ENCODE measurements at regions not wholly inside any gene's neighbourhood (a gene's known extent, or its start where the extent isn't known, plus 50 kb on each side); places are given as distances from the start of the nearest gene placed in this dataset.
A peak's percentile ranks its signal among the peaks of the same experiment; 100 is the strongest.
"Not testable (repeated sequence)": the region's sequence is repeated elsewhere in the genome, so short reads cannot be mapped to it uniquely, and the experiment has no call there.

- not testable (repeated sequence) for DNase-seq
Measured at GRCh38 chr5:34331928-34332454, 289.0 kb upstream of the C1QTNF3 start.

- not testable (repeated sequence) for DNase-seq
Measured at GRCh38 chr5:34339408-34340001, 296.5 kb upstream of the C1QTNF3 start.

- not testable (repeated sequence) for DNase-seq
Measured at GRCh38 chr5:34354440-34354839, 301.7 kb upstream of the RAI14 start.

- not testable (repeated sequence) for DNase-seq
Measured at GRCh38 chr5:34371417-34371816, 284.7 kb upstream of the RAI14 start.

GRCh38 chr5:34371817-34372216, 284.3 kb upstream of the RAI14 start:
- DNase-seq, result not testable (repeated sequence)

GRCh38 chr5:34372739-34373138, 283.4 kb upstream of the RAI14 start:
- peak; percentile 2 for DNase-seq

- DNase-seq, result not testable (repeated sequence)
Measured at GRCh38 chr5:34377651-34378050, 278.5 kb upstream of the RAI14 start.

GRCh38 chr5:34378498-34378897, 277.6 kb upstream of the RAI14 start:
- DNase-seq, result not testable (repeated sequence)

GRCh38 chr5:34388754-34389153, 267.4 kb upstream of the RAI14 start:
- DNase-seq, result not testable (repeated sequence)

- DNase-seq, result no peak
Measured at GRCh38 chr5:34409373-34409772, 246.8 kb upstream of the RAI14 start.

GRCh38 chr5:34410411-34411139, 245.6 kb upstream of the RAI14 start:
- no peak for DNase-seq

GRCh38 chr5:34411470-34412346, 244.4 kb upstream of the RAI14 start:
- DNase-seq, result no peak

GRCh38 chr5:34412736-34413135, 243.4 kb upstream of the RAI14 start:
- no peak for DNase-seq

- DNase-seq, result no peak
Measured at GRCh38 chr5:34415559-34416198, 240.4 kb upstream of the RAI14 start.

GRCh38 chr5:34416501-34417008, 239.6 kb upstream of the RAI14 start:
- DNase-seq, result no peak

- DNase-seq, result not testable (repeated sequence)
Measured at GRCh38 chr5:34420191-34420590, 235.9 kb upstream of the RAI14 start.

GRCh38 chr5:34436761-34437501, 219.2 kb upstream of the RAI14 start:
- DNase-seq, result no peak

- no peak for DNase-seq
Measured at GRCh38 chr5:34439601-34440000, 216.5 kb upstream of the RAI14 start.

- DNase-seq, result not testable (repeated sequence)
Measured at GRCh38 chr5:34441767-34442166, 214.4 kb upstream of the RAI14 start.

- no peak for DNase-seq
Measured at GRCh38 chr5:34447424-34447823, 208.7 kb upstream of the RAI14 start.

GRCh38 chr5:34449639-34450038, 206.5 kb upstream of the RAI14 start:
- no peak for DNase-seq

GRCh38 chr5:34450338-34450737, 205.8 kb upstream of the RAI14 start:
- no peak for DNase-seq

All from RPMI8226 (cell line).